Testis (tissue), 2 donors: ENCODE measurements at regions not wholly inside any gene's neighbourhood (a gene's known extent, or its start where the extent isn't known, plus 50 kb on each side); places are given as distances from the start of the nearest gene placed in this dataset.

Source experiments
- DNase-seq: peaks from one replicate; pipeline ENCODE4 v3.0.0-alpha.2; 2019
- H3K27ac ChIP-seq, 2 donors: fragments of 200-600 bp; sonication (generic); one replicate each; pipeline ENCODE4 v1.5.1; 2019
- H3K27me3 ChIP-seq: fragments of 200-600 bp; sonication (generic); one replicate; pipeline ENCODE4 v1.5.1; 2019
- H3K36me3 ChIP-seq: fragments of 200-600 bp; sonication (generic); one replicate; pipeline ENCODE4 v1.5.1; 2017; ENCODE audit warnings: low read depth; ENCODE audit errors: missing control alignments
- H3K4me1 ChIP-seq: fragments of 200-600 bp; sonication (generic); one replicate; pipeline ENCODE4 v1.5.1; 2019
- H3K4me3 ChIP-seq, 2 donors: fragments of 200-600 bp; sonication (generic); one replicate each; pipeline ENCODE4 v1.5.1; 2017 to 2019
- H3K9me3 ChIP-seq: fragments of 200-600 bp; sonication (generic); one replicate; pipeline ENCODE4 v1.5.1; 2017
- CTCF ChIP-seq, 3 experiments: fragments of 450-650 bp in 2 of 3; fragments of 200-600 bp in 1 of 3; sonication (generic) in 1 of 3; IDR thresholded peaks; one replicate each; pipeline ENCODE4 v1.5.1; 2016 to 2019; ENCODE audit warnings: antibody characterized with exemption in 3 of 3, mild to moderate bottlenecking in 2 of 3, moderate library complexity in 1 of 3
- POLR2A ChIP-seq: fragments of 450-650 bp; IDR thresholded peaks from one replicate; pipeline ENCODE4 v1.6.1; 2017; ENCODE audit warnings: antibody characterized with exemption, mild to moderate bottlenecking, moderate library complexity
- WGBS, 2 donors: methylation state at CpG; one replicate each; pipeline ENCODE4 v1.1.5; 2018; 5-methylcytosine and 5-hydroxymethylcytosine counted together
- intact Hi-C: fragments of 100-400 bp; cut with DNase I; formaldehyde crosslinking; loops from one replicate; pipeline ENCODE4 v1.15.1; 2023; ENCODE audit warnings: low total_unique reads

- Histone ChIP-seq H3K9me3 (no peaks in the 10 kb centered on the region), H3K4me3 (no peak overlapping the region), H3K27ac (no peak overlapping the region), H3K4me1 (no peaks in the 10 kb centered on the region), H3K27me3 (no peaks in the 10 kb centered on the region), H3K36me3 (no peaks in the 10 kb centered on the region)
- DNase-seq, result no peak
- TF ChIP-seq POLR2A (no peak), CTCF (IDR thresholded peaks at IDR 0.05) (no peak)
- 92 to 100% methylated on average over 1 of the region's 1 CpG for WGBS, 2 donors
- intact Hi-C loops, result no loop called here
Observed at GRCh38 chrX:113305496-113305895, 464.9 kb upstream of the AMOT start.

GRCh38 chrX:113300580-113300979, 459.9 kb upstream of the AMOT start:
- WGBS, 2 donors, result 37 to 48% methylated on average over 3 of the region's 3 CpGs
- H3K27me3 ChIP-seq, result no peaks in the 10 kb centered on the region
- no peaks in the 10 kb centered on the region for H3K36me3 ChIP-seq
- no peak for DNase-seq
- TF ChIP-seq POLR2A, result no peak
- TF ChIP-seq CTCF (IDR thresholded peaks at IDR 0.05), result no peak
- H3K4me1 ChIP-seq, result no peaks in the 10 kb centered on the region
- H3K9me3 ChIP-seq, result no peaks in the 10 kb centered on the region
- H3K4me3 ChIP-seq, result no peak overlapping the region
- intact Hi-C loops, result no loop called here
- H3K27ac ChIP-seq, result no peak overlapping the region

- H3K4me1 ChIP-seq, result no peaks in the 10 kb centered on the region
- no peak overlapping the region for H3K4me3 ChIP-seq
- no peaks in the 10 kb centered on the region for H3K27me3 ChIP-seq
- H3K36me3 ChIP-seq, result no peaks in the 10 kb centered on the region
- intact Hi-C loops, result no loop called here
- H3K27ac ChIP-seq, result no peak overlapping the region
- no peaks in the 10 kb centered on the region for H3K9me3 ChIP-seq
- no peak for DNase-seq
- TF ChIP-seq CTCF (IDR thresholded peaks at IDR 0.05), result no peak
Observed at GRCh38 chrX:113297437-113297836, 456.8 kb upstream of the AMOT start.

GRCh38 chrX:113289503-113289902, 448.9 kb upstream of the AMOT start:
- Histone ChIP-seq H3K4me3 (no peak overlapping the region), H3K9me3 (no peaks in the 10 kb centered on the region), H3K36me3 (no peaks in the 10 kb centered on the region), H3K27ac (no peak overlapping the region), H3K27me3 (no peaks in the 10 kb centered on the region), H3K4me1 (no peaks in the 10 kb centered on the region)
- TF ChIP-seq POLR2A (no peak), CTCF (IDR thresholded peaks at IDR 0.05) (no peak)
- intact Hi-C loops, result no loop called here
- 60 to 70% methylated on average over 1 of the region's 1 CpG for WGBS, 2 donors
- no peak for DNase-seq

GRCh38 chrX:113287761-113288160, 447.1 kb upstream of the AMOT start:
- no peak for DNase-seq
- no peaks in the 10 kb centered on the region for H3K36me3 ChIP-seq
- no peaks in the 10 kb centered on the region for H3K9me3 ChIP-seq
- H3K4me1 ChIP-seq, result no peaks in the 10 kb centered on the region
- no peak overlapping the region for H3K27ac ChIP-seq
- WGBS, 2 donors, result 77 to 85% methylated on average over 4 of the region's 4 CpGs
- intact Hi-C loops, result no loop called here
- TF ChIP-seq POLR2A (no peak), CTCF (IDR thresholded peaks at IDR 0.05) (no peak)
- no peaks in the 10 kb centered on the region for H3K27me3 ChIP-seq
- no peak overlapping the region for H3K4me3 ChIP-seq
